Stomach (tissue), 4 donors: ENCODE measurements at regions not wholly inside any gene's neighbourhood (a gene's known extent, or its start where the extent isn't known, plus 50 kb on each side); places are given as distances from the start of the nearest gene placed in this dataset.

Experiments
- POLR2A ChIP-seq, 4 donors: fragments of 450-650 bp; IDR thresholded peaks; one replicate each; pipeline ENCODE4 v1.6.1; 2016; ENCODE audit warnings: antibody characterized with exemption in 4 of 4, control low read depth in 2 of 4, mild to moderate bottlenecking in 1 of 4, moderate library complexity in 1 of 4
- TF ChIP-seq, protein P1 (sequence below), 7 experiments: fragments of 450-650 bp in 4 of 7; fragments of 200-600 bp in 3 of 7; sonication (generic) in 3 of 7; IDR thresholded peaks; one replicate each; pipeline ENCODE4 v1.5.1; 2016 to 2019; ENCODE audit warnings: antibody characterized with exemption in 7 of 7, control low read depth in 2 of 7, mild to moderate bottlenecking in 1 of 7

DNA sequence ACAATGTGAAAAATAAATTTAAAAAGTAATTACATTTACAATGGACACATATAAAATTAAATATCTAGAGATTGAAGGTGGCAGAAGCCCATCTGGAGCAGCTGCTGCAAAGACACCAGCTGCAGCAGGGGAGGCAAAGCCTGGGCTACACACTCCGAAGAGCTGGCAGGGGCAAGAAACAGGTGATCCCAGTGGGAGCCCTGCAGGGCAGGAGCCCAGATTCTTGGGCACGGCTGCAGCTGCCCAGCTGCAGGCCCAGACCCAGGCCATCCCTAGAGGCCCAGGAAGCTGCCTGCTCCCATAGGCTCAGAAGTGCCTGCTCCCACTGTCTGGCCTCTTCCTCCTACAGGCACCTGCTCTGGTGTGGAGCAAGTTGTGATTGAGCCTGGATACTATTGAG lies 1547.9 kb upstream of the SPRY2 start:
- no peak for TF ChIP-seq POLR2A (IDR thresholded peaks at IDR 0.05)
- TF ChIP-seq, protein P1, sequence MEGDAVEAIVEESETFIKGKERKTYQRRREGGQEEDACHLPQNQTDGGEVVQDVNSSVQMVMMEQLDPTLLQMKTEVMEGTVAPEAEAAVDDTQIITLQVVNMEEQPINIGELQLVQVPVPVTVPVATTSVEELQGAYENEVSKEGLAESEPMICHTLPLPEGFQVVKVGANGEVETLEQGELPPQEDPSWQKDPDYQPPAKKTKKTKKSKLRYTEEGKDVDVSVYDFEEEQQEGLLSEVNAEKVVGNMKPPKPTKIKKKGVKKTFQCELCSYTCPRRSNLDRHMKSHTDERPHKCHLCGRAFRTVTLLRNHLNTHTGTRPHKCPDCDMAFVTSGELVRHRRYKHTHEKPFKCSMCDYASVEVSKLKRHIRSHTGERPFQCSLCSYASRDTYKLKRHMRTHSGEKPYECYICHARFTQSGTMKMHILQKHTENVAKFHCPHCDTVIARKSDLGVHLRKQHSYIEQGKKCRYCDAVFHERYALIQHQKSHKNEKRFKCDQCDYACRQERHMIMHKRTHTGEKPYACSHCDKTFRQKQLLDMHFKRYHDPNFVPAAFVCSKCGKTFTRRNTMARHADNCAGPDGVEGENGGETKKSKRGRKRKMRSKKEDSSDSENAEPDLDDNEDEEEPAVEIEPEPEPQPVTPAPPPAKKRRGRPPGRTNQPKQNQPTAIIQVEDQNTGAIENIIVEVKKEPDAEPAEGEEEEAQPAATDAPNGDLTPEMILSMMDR (IDR thresholded peaks at IDR 0.05) = no peak
